GM19238 (cell line): ENCODE measurements at regions not wholly inside any gene's neighbourhood (a gene's known extent, or its start where the extent isn't known, plus 50 kb on each side); places are given as distances from the start of the nearest gene placed in this dataset.

Experiments used
- DNase-seq: peaks from one replicate; pipeline ENCODE4 v3.0.0; 2011; ENCODE audit warnings: low spot score; ENCODE audit not compliant: insufficient read length

DNA sequence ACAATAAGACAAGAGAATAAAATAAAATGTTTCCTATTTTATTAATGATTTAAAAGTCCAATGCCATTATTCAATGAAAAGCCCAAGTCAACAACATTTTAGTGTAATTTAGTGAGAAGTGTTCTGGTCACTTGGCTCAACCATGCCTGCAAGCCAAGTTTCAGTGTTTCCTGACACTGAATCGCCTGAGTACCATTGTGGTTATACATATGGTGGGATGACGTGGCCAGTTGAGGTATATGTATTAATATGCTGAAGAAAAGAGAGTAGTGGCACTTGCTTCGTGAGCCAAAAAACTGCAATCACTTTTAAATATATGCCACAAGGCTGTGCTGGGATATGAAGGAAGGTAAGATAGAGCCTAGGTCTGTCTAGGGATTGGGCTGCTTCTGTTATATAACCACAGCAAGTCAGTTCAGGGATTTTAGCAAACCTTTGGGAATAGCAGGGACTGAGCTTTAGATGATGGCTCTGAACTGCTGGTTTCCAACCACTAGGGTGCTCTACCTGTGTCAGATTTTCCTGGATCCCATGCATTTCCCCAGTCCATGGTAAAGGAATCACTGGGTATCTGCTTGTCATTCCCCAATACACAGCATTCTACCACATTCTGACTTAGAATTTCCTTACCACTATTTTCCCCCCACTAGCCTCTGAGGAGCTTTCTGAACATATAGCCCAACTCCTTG lies 214.0 kb upstream of the PRPS1L1 start:
- DNase-seq = no peak

DNA sequence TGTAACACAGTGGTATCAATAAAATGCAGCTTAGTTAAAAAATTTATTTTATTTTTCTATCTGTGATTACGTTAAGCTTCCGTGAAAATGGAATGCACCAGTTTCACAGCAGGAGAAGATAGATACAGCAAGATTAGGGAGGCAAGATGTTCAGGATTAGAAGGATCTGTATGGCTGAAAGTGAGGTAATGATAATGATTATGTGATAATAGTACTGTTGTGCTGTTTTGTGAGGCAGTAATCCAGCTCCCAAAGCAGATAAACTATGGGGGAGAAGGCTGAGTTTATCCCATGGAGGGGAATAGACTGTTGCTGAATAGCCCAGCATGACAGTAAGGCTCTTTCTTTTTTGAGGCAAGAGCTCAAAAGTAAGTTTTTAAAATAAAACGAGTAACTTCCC lies 216.1 kb upstream of the PRPS1L1 start:
- DNase-seq = no peak

DNA sequence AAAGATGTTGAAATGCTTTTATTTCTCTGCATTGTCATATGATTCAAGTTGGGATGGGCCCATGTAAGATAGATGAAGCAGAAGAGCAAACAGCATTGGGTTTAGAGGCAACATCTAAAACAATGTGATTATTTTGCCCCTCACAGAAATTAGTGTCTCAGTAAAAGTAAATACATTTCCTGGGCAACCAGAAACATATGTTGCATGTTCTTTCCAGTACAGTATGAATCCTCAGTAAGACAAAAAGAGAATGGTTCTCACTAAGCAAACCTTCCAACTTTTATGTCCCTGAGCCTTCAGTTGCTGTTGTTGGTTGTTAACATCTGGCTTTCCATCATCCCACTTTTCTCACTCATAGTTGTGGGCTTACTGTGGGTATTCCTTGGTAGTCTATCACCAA lies 222.5 kb upstream of the PRPS1L1 start:
- no peak for DNase-seq

DNA sequence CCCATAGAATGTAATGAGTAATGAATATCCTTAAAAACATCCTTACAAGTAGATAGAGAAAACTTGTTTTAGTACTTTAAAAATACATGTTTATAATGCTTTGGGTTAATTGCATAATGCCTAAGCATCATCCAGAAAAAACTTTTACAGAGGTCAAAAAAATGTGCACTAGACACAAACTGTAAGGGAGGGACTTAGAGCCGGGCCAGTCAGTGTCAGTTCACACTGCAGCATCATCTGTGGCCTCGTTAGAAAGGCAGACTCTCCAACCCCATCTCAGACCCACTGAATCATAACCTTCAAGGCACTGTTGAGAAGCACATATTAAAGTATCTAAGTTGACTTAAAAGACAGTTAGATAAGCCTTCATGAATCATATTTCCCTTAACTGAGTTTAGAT lies 230.1 kb upstream of the PRPS1L1 start:
- no peak for DNase-seq

DNA sequence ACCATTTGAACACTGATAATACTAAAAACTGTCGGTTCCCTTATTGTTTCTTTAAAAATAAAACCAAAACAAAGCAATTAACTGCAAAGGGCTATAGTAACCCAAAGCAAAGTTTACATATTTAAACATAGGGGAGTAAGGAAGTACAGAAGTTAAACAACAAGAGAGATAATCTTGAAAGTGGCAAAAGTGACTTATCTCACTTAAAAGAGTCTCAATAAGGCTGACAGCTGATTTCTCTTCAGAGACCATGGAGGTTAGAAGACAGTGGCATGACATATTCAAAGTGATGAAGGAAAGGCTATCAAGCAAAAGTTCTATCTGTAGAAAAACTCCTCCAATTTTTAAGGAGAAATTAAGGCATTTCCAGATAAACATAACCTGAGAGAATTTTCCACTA lies 233.5 kb upstream of the HDAC9 start:
- no peak for DNase-seq

DNA sequence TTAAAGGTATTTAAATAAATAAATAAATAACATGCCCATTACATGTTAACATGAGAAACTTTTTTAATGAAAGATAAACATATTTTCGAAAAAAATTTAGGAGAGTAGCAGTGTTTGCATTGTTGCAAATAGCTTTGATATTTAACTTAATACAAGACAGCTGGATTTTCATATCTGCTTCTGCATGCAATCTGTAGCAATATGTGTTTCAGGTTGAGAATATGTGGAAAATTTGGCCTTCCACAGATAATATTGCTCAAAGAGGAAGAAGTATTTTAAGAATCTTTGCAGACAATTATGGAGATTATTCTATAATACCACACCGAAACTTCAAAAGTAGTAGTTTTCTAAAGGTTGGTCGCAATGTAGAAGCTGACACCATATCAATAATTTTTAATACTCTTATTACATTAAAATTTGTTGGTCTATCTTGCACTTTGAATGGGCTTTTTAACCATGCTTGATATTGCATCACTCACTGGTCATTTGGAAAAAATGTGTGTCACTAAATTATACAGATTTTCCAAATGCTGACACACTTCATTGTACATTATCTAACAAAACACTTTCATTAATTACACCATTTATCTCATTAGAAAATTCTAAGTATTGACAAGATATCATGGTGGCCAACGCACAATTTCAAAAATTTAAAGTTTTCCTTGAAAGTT lies 229.8 kb upstream of the HDAC9 start:
- DNase-seq = no peak

DNA sequence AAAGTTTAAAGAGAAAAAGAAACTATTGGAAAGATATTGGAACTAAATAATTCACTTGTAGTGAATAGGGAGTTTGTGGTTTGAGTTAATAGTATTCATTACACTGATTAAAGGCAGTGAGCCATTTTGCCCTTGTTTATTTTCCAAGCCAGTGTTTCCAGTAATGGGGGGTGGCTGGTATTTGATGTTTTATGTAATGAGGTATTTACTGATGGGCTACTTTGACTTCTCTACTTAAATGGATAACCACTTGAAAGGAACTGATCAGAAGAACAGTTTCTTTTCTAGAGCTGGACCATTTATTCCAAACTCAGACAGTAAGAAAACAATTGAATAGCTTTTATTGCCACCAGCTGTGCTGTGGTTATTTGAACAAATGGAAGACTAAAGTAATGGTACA lies 227.0 kb upstream of the HDAC9 start:
- DNase-seq = no peak

DNA sequence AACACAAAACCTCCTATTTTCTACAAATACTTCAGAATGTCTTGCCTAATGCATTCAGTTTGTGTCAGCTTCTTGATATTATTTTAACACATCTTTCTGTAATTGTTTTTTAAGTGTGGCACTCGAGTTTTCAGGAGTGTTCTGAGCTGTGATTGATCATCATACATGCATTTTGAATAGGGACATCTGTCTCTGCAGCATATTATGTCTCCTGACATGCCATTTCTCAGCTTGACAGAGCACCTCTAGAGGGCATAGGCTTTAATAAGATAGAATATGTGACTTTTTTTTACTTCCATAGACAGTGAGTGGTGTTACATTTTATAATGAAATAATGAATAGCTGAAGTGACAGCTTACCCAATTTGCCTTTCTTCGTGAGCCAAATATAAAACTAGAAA lies 219.2 kb upstream of the HDAC9 start:
- DNase-seq = no peak

DNA sequence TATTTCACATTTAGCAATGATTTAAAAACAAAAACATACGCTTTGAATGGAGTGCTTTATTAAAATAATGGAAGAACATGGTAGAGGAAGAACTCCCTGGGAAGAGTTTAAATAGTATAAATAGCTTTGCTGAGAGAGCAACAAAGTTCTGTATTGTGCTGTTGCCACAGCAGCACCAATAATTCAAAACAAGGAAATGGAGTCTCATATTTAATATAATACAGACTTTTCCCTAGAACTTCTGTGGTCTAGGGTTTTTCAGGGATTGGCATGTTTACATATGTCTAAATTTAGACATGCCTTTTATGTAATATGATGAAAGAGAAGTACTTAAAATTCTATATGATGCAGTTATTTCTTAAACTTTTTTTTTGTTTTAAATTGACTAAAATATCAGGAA lies 217.2 kb upstream of the HDAC9 start:
- DNase-seq = no peak

DNA sequence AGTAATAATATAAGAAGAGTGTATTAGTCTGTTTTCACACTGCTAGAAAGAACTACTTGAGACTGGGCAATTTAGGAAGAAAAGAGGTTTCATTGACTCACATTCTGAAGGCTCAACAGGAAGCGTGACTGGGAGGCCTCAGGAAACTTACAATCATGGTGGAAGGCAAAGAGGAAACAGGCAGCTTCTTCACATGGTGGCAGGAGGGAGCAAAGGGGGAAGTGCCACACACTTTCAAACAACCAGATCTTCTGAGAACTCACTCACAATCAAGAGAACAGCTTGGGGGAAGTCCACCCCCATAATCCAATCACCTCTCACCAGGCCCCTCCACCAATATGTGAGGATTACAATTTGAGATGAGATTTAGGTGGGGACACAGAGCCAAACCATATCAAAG lies 212.5 kb upstream of the HDAC9 start:
- no peak for DNase-seq

DNA sequence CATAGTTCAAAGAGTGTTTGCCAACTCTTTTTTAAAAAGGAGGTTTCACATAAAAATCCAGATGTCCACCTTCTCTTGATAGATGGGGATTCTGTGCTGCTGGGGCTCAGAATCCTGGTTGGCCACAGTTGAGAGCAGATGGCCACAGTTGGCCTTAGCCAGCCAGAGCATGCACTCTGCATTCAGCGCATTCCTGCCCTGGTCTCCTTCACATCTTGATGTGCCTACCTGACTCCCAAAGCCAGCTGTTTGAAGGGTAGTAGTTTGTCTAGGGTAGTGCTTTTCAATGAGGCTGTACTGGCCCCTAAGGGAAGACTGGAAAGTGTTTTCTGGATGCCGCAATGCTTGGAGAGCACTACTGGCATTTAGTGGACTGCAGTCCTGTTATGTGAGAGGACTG lies 208.1 kb upstream of the HDAC9 start:
- DNase-seq = no peak

DNA sequence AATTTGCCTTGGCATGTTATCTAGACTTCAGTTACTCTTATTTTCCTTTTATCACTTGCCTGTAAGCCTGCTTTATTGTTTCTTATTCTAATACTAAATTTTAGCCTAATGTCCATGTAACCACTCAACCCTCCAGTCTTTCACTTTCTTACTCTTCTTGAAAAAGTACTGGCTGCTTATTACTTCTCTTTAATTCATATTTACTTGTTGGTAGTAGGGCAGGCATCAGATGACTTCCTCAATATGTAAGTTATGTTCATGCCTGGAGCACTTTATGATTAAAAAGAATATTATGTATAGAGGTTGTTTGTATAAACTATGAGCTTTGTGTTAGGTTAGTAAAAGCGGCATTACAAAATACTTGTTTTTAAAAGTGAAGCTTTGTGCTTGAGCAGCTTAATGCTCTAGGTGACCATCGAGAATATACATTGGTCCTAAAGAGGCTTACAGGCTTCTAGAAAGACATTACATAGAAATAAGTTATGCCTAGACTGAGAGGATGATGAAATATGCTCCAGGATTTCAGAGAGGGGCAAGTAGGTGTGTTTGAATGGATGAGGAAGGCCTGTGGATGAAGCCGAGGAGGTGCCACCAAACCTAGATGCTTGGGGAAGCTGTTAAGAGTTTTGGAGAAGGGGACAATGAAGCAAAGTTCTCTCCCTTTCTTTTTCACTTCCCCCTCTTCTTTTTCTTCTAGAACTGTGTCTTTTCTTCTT lies 207.1 kb upstream of the HDAC9 start:
- DNase-seq = no peak

DNA sequence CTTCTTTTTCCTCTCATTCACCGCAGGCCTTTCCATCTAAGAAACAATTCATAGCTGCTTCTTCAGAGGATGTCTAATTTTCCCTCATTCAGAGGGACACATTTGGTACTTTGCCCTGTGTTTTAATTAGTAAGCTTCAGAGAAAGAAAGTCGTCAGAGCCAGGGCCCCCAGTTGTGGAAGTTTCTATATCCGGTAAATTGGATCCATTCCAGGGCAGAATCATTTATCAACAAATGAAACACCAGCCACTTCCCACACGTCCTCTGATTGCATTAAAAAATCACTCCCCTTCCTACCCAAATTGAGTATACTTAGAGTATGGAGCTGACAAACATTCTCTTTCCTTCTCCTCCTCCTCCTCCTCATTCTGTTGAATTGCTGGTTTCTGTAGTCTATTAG lies 205.8 kb upstream of the HDAC9 start:
- DNase-seq = no peak

DNA sequence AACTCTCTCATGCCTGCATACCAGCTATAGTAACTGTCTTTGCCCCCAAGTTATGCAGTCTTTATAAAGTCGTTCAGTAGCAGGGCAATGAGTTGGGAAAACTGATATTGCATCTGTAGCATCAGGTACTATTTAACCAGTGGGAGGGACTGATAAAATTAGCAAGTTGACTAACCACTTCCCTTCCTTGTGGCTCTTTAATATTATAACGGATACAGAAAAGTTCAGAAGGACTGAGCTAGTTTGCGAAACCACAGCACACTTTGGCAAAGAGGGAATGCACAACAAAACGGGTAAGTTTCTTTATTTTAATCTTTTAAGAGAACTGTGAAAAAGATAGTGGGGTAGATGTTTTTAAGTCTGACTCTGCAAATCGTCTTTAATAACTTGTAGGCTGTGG lies 205.3 kb upstream of the HDAC9 start:
- no peak for DNase-seq

DNA sequence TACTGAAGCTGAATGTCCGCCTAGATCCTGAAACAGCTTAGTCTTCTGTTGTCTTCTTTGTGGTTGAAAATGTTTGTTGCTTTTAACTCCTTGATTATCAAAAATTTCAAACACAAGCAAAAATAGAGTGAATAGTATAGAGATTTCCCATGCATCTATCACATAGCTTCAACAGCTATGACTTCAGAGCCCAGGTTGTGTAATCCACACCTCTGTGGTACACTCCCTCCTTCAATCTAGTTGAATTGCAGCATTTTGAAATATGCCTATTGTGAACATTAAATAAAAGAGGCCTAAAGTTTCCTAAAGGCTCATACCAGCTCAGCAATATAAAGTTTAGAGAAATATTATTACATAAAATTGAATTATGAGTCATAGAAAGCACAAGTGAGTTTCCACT lies 204.7 kb upstream of the HDAC9 start:
- no peak for DNase-seq

DNA sequence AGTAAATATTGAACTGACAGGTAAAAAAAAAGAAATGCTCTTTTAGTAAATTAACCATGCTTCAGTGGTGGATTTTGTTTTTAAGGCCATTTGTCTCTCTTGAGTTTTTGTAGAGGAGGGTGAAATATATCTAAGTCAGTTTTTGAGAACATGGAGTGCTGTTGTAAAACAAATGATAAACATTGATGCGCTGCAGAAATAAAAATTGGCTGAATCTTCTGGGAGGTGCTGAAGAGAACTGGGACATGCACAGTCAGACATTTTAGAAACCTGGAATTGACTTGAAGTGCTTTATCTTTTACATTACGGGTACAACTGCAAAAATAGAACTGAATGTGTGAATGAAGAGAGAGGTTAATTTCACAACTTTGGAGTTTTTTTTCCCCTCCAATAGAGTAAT lies 203.0 kb upstream of the HDAC9 start:
- no peak for DNase-seq

DNA sequence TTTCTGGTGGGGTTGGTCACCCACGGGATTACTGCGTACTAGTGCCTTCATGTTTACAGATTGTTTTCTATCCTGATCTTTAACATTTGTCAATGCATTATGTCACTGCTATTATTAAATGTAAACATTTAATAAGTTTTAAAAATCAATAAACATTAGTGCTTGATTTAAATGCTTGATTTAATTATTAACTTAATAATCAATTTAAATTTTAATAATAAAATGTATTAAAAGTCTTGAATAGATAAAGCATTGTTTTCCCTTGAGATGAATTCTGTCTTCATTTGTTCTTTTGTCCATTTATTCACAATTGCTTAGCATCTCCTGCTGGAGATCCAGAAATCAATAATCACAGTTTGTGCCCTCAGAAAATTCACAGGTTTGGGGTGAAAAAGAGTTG lies 201.8 kb upstream of the HDAC9 start:
- no peak for DNase-seq

DNA sequence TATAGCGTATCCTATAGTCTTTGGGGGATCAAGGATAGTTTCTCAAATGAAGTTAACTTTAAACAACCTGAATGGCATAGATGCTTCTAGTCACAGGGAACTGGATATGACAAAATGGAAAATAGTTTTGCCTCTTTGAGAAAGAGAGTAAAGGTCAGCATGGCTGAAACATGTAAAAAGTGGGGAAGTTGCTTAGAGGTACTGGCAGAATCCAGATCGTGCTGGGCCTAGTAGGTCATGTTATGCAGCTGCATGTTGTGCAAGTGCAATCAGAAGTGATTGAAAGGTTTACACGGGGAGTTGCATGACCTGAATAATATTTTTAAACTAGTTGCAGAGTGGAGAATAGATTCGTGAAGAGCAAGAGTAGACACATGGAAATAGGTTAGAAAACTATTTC lies 201.1 kb upstream of the HDAC9 start:
- no peak for DNase-seq

DNA sequence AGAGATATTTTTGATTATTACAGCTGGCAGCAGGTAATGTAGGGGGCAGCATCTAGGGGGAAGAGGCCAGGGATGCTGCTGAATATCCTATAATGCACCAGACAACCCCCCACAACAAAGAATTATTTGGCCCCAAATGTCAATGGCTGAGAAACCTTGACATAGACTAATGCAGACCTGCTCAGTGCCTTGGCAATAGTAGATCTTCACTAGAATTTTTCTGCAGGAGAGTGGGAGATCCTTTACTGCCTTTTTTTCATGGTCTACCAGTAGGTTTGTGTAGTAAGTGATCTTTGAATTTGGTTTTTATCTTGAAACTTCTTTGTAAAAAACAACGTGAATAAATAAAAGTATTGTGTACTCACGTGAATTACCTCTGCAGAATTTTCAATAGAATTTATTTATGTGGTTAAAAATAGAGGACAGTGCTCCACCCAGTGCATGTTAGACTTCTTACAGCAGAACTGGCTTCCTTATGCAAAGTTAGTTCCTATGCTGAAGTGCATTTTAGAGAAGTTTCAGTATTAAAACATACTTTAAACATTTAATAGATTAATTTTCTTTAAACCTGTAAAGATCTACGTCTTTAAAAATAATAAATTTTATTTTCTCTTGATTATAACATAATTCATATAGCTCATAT lies 199.6 kb upstream of the HDAC9 start:
- no peak for DNase-seq

DNA sequence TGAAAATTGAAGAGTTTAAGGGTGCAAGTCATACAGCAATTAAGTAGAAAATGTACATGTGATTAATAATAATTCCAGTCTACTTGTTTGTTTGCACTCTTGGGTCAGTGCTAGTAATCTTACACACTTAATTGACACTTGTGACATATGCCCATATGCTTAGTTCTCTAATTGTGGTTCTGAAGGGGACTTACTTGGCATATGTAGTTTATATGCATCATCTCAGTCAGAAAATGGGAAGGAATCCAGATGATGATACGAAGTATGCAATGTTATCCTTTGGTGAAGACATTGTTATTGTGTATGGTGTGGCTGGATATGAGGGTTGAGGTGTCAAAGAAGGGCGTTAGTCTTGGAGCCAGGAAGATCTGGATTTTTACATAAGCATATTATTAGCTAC lies 193.5 kb upstream of the HDAC9 start:
- DNase-seq = no peak

DNA sequence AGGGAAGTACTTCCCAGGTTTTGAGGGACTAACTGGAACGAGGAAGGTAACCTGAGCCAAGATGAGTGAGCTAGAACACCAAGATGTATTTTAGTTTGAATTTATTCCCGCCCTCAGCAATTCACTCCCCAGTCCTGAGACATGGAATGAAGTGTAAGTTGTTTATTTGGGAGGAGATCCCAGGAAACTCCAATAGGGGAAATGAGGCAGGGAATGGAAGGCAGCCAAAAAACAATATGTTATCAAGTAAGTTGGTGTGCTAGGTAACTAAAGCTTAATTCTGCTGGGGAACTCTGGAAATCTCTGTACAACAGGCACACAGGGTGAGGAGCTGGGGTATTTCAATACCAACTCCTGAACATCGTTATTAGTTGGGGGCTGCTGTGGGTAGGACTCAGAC lies 189.7 kb upstream of the HDAC9 start:
- no peak for DNase-seq

DNA sequence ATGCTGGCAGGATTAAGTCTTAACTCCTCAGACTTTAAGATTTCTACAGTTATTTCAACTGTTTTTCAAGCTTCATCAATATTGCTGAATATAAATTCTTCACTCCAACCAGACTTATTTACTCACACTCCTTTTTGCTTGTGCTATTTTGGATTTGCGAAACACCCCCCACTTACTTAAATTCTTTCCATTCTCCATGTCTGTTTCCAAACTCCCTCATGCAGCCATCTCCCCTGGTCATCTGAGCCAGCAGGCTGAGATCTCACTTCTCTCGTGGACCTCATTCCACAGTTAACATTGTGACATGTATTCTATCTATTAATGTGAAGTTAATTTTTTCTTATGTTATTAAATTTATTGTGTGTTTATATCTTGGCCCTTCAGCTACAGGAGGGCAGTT lies 188.9 kb upstream of the HDAC9 start:
- no peak for DNase-seq
